WTC11 (cell line): ENCODE measurements at regions not wholly inside any gene's neighbourhood (a gene's known extent, or its start where the extent isn't known, plus 50 kb on each side); places are given as distances from the start of the nearest gene placed in this dataset.

ENCODE experiments used
- ATAC-seq: fragments of 200-7000 bp; cut with Tn5 transposase; 2 replicates; pipeline ENCODE4 v1.10.0; 2021; ENCODE audit warnings: mild to moderate bottlenecking, moderate library complexity
- CTCF ChIA-PET: fragments of 300-600 bp; sonication (Branson Sonifier 250); formaldehyde crosslinking; loops from one replicate; lab custom pipeline; 2021; ENCODE audit warnings: antibody characterized with exemption; lab: Charles Lee
- POLR2A ChIA-PET: fragments of 350-600 bp; sonication (Branson Sonifier 250); formaldehyde crosslinking; loops from one replicate; lab custom pipeline; 2021; ENCODE audit warnings: antibody characterized with exemption; lab: Charles Lee
- DNase-seq: peaks from one replicate; pipeline ENCODE4 v3.0.0; 2021; ENCODE audit warnings: low spot score
- H3K27ac Mint-ChIP-seq: 2 replicates; pipeline ENCODE4 v1.8.0; 2021; ENCODE audit warnings: mixed read lengths
- H3K27me3 Mint-ChIP-seq: 2 replicates; pipeline ENCODE4 v1.8.0; 2021; ENCODE audit warnings: low read depth, mild to moderate bottlenecking, moderate library complexity, mixed read lengths
- H3K36me3 Mint-ChIP-seq: 2 replicates; pipeline ENCODE4 v1.8.0; 2021; ENCODE audit warnings: mixed read lengths
- H3K4me1 Mint-ChIP-seq: 2 replicates; pipeline ENCODE4 v1.8.0; 2022; ENCODE audit warnings: mixed read lengths
- H3K4me3 Mint-ChIP-seq: 2 replicates; pipeline ENCODE4 v1.8.0; 2021; ENCODE audit warnings: mild to moderate bottlenecking, moderate library complexity, mixed read lengths
- H3K9me3 Mint-ChIP-seq: 2 replicates; pipeline ENCODE4 v1.8.0; 2021; ENCODE audit warnings: mixed read lengths
- AFF4 ChIP-seq: sonication (generic); formaldehyde crosslinking; IDR thresholded peaks from 2 replicates; pipeline ENCODE4 v1.8.1; 2023; ENCODE audit warnings: mild to moderate bottlenecking, missing genetic modification reagents, borderline replicate concordance
- ATF3 ChIP-seq: sonication (generic); formaldehyde crosslinking; conservative IDR thresholded peaks from 2 replicates; pipeline ENCODE4 v1.8.1; 2022; ENCODE audit warnings: mild to moderate bottlenecking, missing genetic modification reagents
- EMX1 ChIP-seq: fragments of 250-450 bp; sonication (Bioruptor Pico); IDR thresholded peaks from 2 replicates; pipeline ENCODE4 v1.8.0; 2021; ENCODE audit warnings: mild to moderate bottlenecking
- HMGA2 ChIP-seq: fragments of 250-450 bp; sonication (Bioruptor Pico); IDR thresholded peaks from 2 replicates; pipeline ENCODE4 v1.4.0; 2021; ENCODE audit warnings: mild to moderate bottlenecking, moderate library complexity
- IRF2 ChIP-seq: sonication (generic); formaldehyde crosslinking; IDR thresholded peaks from 2 replicates; pipeline ENCODE4 v1.8.0; 2022; ENCODE audit warnings: low read depth, missing genetic modification reagents, borderline replicate concordance
- MXD4 ChIP-seq: fragments of 250-450 bp; sonication (Bioruptor Pico); IDR thresholded peaks from 2 replicates; pipeline ENCODE4 v1.8.0; 2021; ENCODE audit warnings: mild to moderate bottlenecking, moderate library complexity, borderline replicate concordance
- SMAD3 ChIP-seq: sonication (generic); formaldehyde crosslinking; IDR thresholded peaks from 2 replicates; pipeline ENCODE4 v1.8.0; 2022; ENCODE audit warnings: missing genetic modification reagents, mild to moderate bottlenecking, borderline replicate concordance
- SMAD4 ChIP-seq: sonication (generic); formaldehyde crosslinking; IDR thresholded peaks from 2 replicates; pipeline ENCODE4 v1.8.0; 2022; ENCODE audit warnings: mild to moderate bottlenecking, missing genetic modification reagents
- TEAD1 ChIP-seq: sonication (generic); formaldehyde crosslinking; IDR thresholded peaks from 2 replicates; pipeline ENCODE4 v1.8.0; 2022; ENCODE audit warnings: mild to moderate bottlenecking, missing genetic modification reagents
- TP53 ChIP-seq: sonication (generic); formaldehyde crosslinking; IDR thresholded peaks from 2 replicates; pipeline ENCODE4 v1.8.1; 2023; ENCODE audit warnings: mild to moderate bottlenecking, missing genetic modification reagents
- ZBTB43 ChIP-seq: sonication (generic); formaldehyde crosslinking; IDR thresholded peaks from 2 replicates; pipeline ENCODE4 v1.8.1; 2023; ENCODE audit warnings: mild to moderate bottlenecking, missing genetic modification reagents
- ZNF232 ChIP-seq: sonication (generic); formaldehyde crosslinking; IDR thresholded peaks from 2 replicates; pipeline ENCODE4 v1.8.0; 2022; ENCODE audit warnings: mild to moderate bottlenecking, missing genetic modification reagents
- ZNF263 ChIP-seq: sonication (generic); formaldehyde crosslinking; IDR thresholded peaks from 2 replicates; pipeline ENCODE4 v1.8.1; 2022; ENCODE audit warnings: low read depth, mild to moderate bottlenecking, moderate library complexity, missing genetic modification reagents
- ZNF396 ChIP-seq: fragments of 250-450 bp; sonication (Bioruptor Pico); IDR thresholded peaks from 2 replicates; pipeline ENCODE4 v1.8.0; 2021; ENCODE audit warnings: mild to moderate bottlenecking, moderate library complexity, borderline replicate concordance
- TF ChIP-seq, protein P1 (sequence below): fragments of 250-450 bp; sonication (Bioruptor Pico); IDR thresholded peaks from 2 replicates; pipeline ENCODE4 v1.9.0; 2021; ENCODE audit warnings: mild to moderate bottlenecking
- TF ChIP-seq, protein P2 (sequence below): sonication (generic); formaldehyde crosslinking; conservative IDR thresholded peaks from 2 replicates; pipeline ENCODE4 v1.8.1; 2023; ENCODE audit warnings: mild to moderate bottlenecking, low read depth, missing genetic modification reagents, moderate library complexity

GRCh38 chr6:44021589-44022295 is 105.5 kb downstream of the MRPL14 start:
- DNase-seq (no peak), ATAC-seq (no peak)
- Mint-ChIP-seq H3K4me3 (no peak overlapping the region), H3K27ac (no peak overlapping the region), H3K27me3 (no peaks in the 10 kb centered on the region), H3K4me1 (no peaks in the 10 kb centered on the region; the same call in 1 of the 2 replicates), H3K9me3 (peaks cover 5% of the 10 kb centered on the region; the same call in 1 of the 2 replicates), H3K36me3 (no peaks in the 10 kb centered on the region)
- TF ChIP-seq MXD4 (CRISPR knock-in tag) (no peak), SMAD3 (CRISPR knock-in tag) (no peak), IRF2 (CRISPR knock-in tag) (no peak), TEAD1 (CRISPR knock-in tag) (no peak), EMX1 (no peak), ZNF263 (no peak), TP53 (no peak), SMAD4 (CRISPR knock-in tag) (no peak), ZNF396 (no peak), ATF3 (CRISPR knock-in tag) (no peak)
- TF ChIP-seq, protein P1, sequence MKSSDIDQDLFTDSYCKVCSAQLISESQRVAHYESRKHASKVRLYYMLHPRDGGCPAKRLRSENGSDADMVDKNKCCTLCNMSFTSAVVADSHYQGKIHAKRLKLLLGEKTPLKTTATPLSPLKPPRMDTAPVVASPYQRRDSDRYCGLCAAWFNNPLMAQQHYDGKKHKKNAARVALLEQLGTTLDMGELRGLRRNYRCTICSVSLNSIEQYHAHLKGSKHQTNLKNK (CRISPR knock-in tag): no peak
- TF ChIP-seq, protein P2, sequence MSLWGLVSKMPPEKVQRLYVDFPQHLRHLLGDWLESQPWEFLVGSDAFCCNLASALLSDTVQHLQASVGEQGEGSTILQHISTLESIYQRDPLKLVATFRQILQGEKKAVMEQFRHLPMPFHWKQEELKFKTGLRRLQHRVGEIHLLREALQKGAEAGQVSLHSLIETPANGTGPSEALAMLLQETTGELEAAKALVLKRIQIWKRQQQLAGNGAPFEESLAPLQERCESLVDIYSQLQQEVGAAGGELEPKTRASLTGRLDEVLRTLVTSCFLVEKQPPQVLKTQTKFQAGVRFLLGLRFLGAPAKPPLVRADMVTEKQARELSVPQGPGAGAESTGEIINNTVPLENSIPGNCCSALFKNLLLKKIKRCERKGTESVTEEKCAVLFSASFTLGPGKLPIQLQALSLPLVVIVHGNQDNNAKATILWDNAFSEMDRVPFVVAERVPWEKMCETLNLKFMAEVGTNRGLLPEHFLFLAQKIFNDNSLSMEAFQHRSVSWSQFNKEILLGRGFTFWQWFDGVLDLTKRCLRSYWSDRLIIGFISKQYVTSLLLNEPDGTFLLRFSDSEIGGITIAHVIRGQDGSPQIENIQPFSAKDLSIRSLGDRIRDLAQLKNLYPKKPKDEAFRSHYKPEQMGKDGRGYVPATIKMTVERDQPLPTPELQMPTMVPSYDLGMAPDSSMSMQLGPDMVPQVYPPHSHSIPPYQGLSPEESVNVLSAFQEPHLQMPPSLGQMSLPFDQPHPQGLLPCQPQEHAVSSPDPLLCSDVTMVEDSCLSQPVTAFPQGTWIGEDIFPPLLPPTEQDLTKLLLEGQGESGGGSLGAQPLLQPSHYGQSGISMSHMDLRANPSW (CRISPR knock-in tag): no peak
- ChIA-PET POLR2A (no interaction called here), CTCF (interaction anchor here (1.4 to 1.9 kb wide), 3 partner anchors 41 to 57 kb away, joined by 3 to 11 read pairs (median 4); no protein-coding TSS in a partner anchor)

GRCh38 chr6:44020664-44021425 is 106.4 kb downstream of the MRPL14 start:
- POLR2A ChIA-PET: no interaction called here
- no peak for DNase-seq
- H3K27me3 Mint-ChIP-seq: no peaks in the 10 kb centered on the region
- no peak for ATAC-seq
- no peak overlapping the region for H3K4me3 Mint-ChIP-seq
- CTCF ChIA-PET: interaction anchor here (1.9 kb wide), 1 partner anchor 42 kb away, joined by 11 read pairs; no protein-coding TSS in a partner anchor
- no peak for TF ChIP-seq ZBTB43 (CRISPR knock-in tag)
- no peak for TF ChIP-seq ZNF232 (CRISPR knock-in tag)
- no peak for TF ChIP-seq HMGA2 (CRISPR knock-in tag)
- no peak for TF ChIP-seq ATF3 (CRISPR knock-in tag)
- TF ChIP-seq AFF4: no peak
- TF ChIP-seq, all 79 proteins: peak for 0
- no peak overlapping the region for H3K27ac Mint-ChIP-seq
- no peaks in the 10 kb centered on the region for H3K36me3 Mint-ChIP-seq
- H3K9me3 Mint-ChIP-seq: peaks cover 5% of the 10 kb centered on the region; the same call in 1 of the 2 replicates
- peaks cover 7% of the 10 kb centered on the region for H3K4me1 Mint-ChIP-seq
